Small intestine (tissue), 7 donors: ENCODE measurements at regions not wholly inside any gene's neighbourhood (a gene's known extent, or its start where the extent isn't known, plus 50 kb on each side); places are given as distances from the start of the nearest gene placed in this dataset.

Experiments used
- DNase-seq, 2 donors: peaks; one replicate each; pipeline versions ENCODE4 v3.0.0 to v3.0.0-alpha.2; 2013
- FAIRE-seq: peaks from 2 replicates; lab custom pipeline; 2012; peaks lifted over from hg19 to GRCh38; lab: Jason Lieb, UNC
- H3K27ac ChIP-seq, 3 donors: one replicate each; pipeline ENCODE4 v1.5.1; 2013; ENCODE audit warnings: low read length in 2 of 3, mild to moderate bottlenecking in 2 of 3, control low read depth in 1 of 3, inconsistent platforms in 1 of 3, low read depth in 1 of 3, moderate library complexity in 1 of 3
- H3K27me3 ChIP-seq, 3 donors: one replicate each; pipeline ENCODE4 v1.6.1; 2013; ENCODE audit warnings: low read length in 3 of 3, inconsistent platforms in 1 of 3; ENCODE audit not compliant: control insufficient read depth in 3 of 3, insufficient read depth in 3 of 3
- H3K36me3 ChIP-seq, 3 donors: one replicate each; pipeline ENCODE4 v1.6.1; 2013; ENCODE audit warnings: low read length in 3 of 3, inconsistent platforms in 1 of 3, low read depth in 1 of 3, mild to moderate bottlenecking in 1 of 3, moderate library complexity in 1 of 3; ENCODE audit not compliant: control insufficient read depth in 3 of 3, insufficient read depth in 2 of 3
- H3K4me1 ChIP-seq, 3 donors: one replicate each; pipeline ENCODE4 v1.6.1; 2013; ENCODE audit warnings: low read length in 2 of 3, inconsistent platforms in 1 of 3, low read depth in 1 of 3, mild to moderate bottlenecking in 1 of 3, moderate library complexity in 1 of 3; ENCODE audit not compliant: control insufficient read depth in 3 of 3, insufficient read depth in 2 of 3
- H3K4me3 ChIP-seq, 3 donors: one replicate each; pipeline ENCODE4 v1.5.1; 2013; ENCODE audit warnings: low read length in 3 of 3, control low read depth in 1 of 3, inconsistent platforms in 1 of 3, low read depth in 1 of 3, mild to moderate bottlenecking in 1 of 3, moderate library complexity in 1 of 3
- H3K9me3 ChIP-seq, 2 donors: one replicate each; pipeline ENCODE4 v1.6.1; 2013; ENCODE audit warnings: low read depth in 1 of 2, low read length in 1 of 2; ENCODE audit not compliant: control insufficient read depth in 2 of 2, insufficient read depth in 1 of 2
- WGBS, 3 donors: extraction: QIAGEN DNeasy Blood & Tissue Kit; methylation state at CpG; one replicate each; pipeline ENCODE4 v1.1.7; 2013; 5-methylcytosine and 5-hydroxymethylcytosine counted together
- donor health status: healthy with polysubstance abuse.
- donor health status: control.
- donor health status: control.
- donor health status: Bipolar disorder and iron deficiency.
- donor health status: healthy.

GRCh38 chr3:106032479-106032878 is 163.7 kb upstream of the CBLB start:
- Histone ChIP-seq H3K36me3 (no peaks in the 10 kb centered on the region), H3K27ac (no peak overlapping the region), H3K4me1 (no peaks in the 10 kb centered on the region), H3K9me3 (no peaks in the 10 kb centered on the region), H3K4me3 (no peak overlapping the region), H3K27me3 (no peaks in the 10 kb centered on the region)
- WGBS, 3 donors, result 92 to 95% (median 92%) methylated on average over 2 of the region's 2 CpGs
- DNase-seq (no peak), FAIRE-seq (no peak)

- FAIRE-seq (no peak), DNase-seq (no peak)
- Histone ChIP-seq H3K36me3 (no peaks in the 10 kb centered on the region), H3K9me3 (no peaks in the 10 kb centered on the region), H3K4me3 (no peak overlapping the region), H3K4me1 (no peaks in the 10 kb centered on the region), H3K27me3 (no peaks in the 10 kb centered on the region), H3K27ac (no peak overlapping the region)
- WGBS, 3 donors, result 91 to 95% (median 93%) methylated on average over 2 of the region's 2 CpGs
Measured at GRCh38 chr3:106033654-106034053, 164.8 kb upstream of the CBLB start.

GRCh38 chr3:106034313-106034712 is 165.5 kb upstream of the CBLB start:
- Histone ChIP-seq H3K4me1 (no peaks in the 10 kb centered on the region), H3K27me3 (no peaks in the 10 kb centered on the region), H3K9me3 (no peaks in the 10 kb centered on the region), H3K36me3 (no peaks in the 10 kb centered on the region), H3K4me3 (no peak overlapping the region), H3K27ac (no peak overlapping the region)
- DNase-seq (no peak), FAIRE-seq (no peak)
- WGBS, 3 donors, result 39 to 73% (median 59%) methylated on average over 2 of the region's 2 CpGs

- DNase-seq (no peak), FAIRE-seq (no peak)
- H3K27me3 ChIP-seq, result no peaks in the 10 kb centered on the region
- H3K9me3 ChIP-seq, result no peaks in the 10 kb centered on the region
- no peaks in the 10 kb centered on the region for H3K4me1 ChIP-seq
- H3K4me3 ChIP-seq, result no peak overlapping the region
- no peaks in the 10 kb centered on the region for H3K36me3 ChIP-seq
- 80 to 87% (median 85%) methylated on average over 4 of the region's 4 CpGs for WGBS, 3 donors
- H3K27ac ChIP-seq, result no peak overlapping the region
Measured at GRCh38 chr3:106035619-106036018, 166.8 kb upstream of the CBLB start.

- WGBS, 3 donors, result 31 to 62% (median 42%) methylated on average over 1 of the region's 1 CpG
- FAIRE-seq, result no peak
Measured at GRCh38 chr3:106036696-106037095, 167.9 kb upstream of the CBLB start.

GRCh38 chr3:106047221-106047620 is 178.4 kb upstream of the CBLB start:
- DNase-seq (no peak), FAIRE-seq (no peak)
- Histone ChIP-seq H3K27ac (no peak overlapping the region), H3K9me3 (no peaks in the 10 kb centered on the region), H3K4me1 (no peaks in the 10 kb centered on the region), H3K36me3 (no peaks in the 10 kb centered on the region), H3K27me3 (no peaks in the 10 kb centered on the region), H3K4me3 (no peak overlapping the region)
- WGBS, 3 donors, result 90 to 99% (median 93%) methylated on average over 2 of the region's 2 CpGs

More at GRCh38 chr3:106036696-106037095, 167.9 kb upstream of the CBLB start:
- DNase-seq, result no peak
- no peaks in the 10 kb centered on the region for H3K27me3 ChIP-seq
- H3K9me3 ChIP-seq, result no peaks in the 10 kb centered on the region
- H3K4me1 ChIP-seq, result no peaks in the 10 kb centered on the region
- no peaks in the 10 kb centered on the region for H3K36me3 ChIP-seq
- H3K27ac ChIP-seq, result no peak overlapping the region
- H3K4me3 ChIP-seq, result no peak overlapping the region

- FAIRE-seq, result no peak
- DNase-seq, result no peak
- Histone ChIP-seq H3K4me3 (no peak overlapping the region), H3K27ac (no peak overlapping the region), H3K27me3 (no peaks in the 10 kb centered on the region), H3K36me3 (no peaks in the 10 kb centered on the region), H3K9me3 (no peaks in the 10 kb centered on the region), H3K4me1 (no peaks in the 10 kb centered on the region)
- WGBS, 3 donors, result 85 to 89% (median 87%) methylated on average over 2 of the region's 2 CpGs
Measured at GRCh38 chr3:106048946-106049481, 180.2 kb upstream of the CBLB start.

- no peak overlapping the region for H3K27ac ChIP-seq
- no peak overlapping the region for H3K4me3 ChIP-seq
- no peaks in the 10 kb centered on the region for H3K27me3 ChIP-seq
- FAIRE-seq, result no peak
- H3K9me3 ChIP-seq, result no peaks in the 10 kb centered on the region
- H3K36me3 ChIP-seq, result no peaks in the 10 kb centered on the region
- H3K4me1 ChIP-seq, result no peaks in the 10 kb centered on the region
- no peak for DNase-seq
Measured at GRCh38 chr3:106049821-106050220, 181.0 kb upstream of the CBLB start.

- 85 to 94% (median 90%) methylated on average over 3 of the region's 3 CpGs for WGBS, 3 donors
- H3K27me3 ChIP-seq, result no peaks in the 10 kb centered on the region
- DNase-seq (no peak), FAIRE-seq (no peak)
- no peaks in the 10 kb centered on the region for H3K36me3 ChIP-seq
- no peak overlapping the region for H3K27ac ChIP-seq
- H3K4me3 ChIP-seq, result no peak overlapping the region
- no peaks in the 10 kb centered on the region for H3K9me3 ChIP-seq
- H3K4me1 ChIP-seq, result no peaks in the 10 kb centered on the region
Measured at GRCh38 chr3:106056931-106057330, 188.1 kb upstream of the CBLB start.
